ENCODE measurements at regions not wholly inside any gene's neighbourhood (a gene's known extent, or its start where the extent isn't known, plus 50 kb on each side); places are given as distances from the start of the nearest gene placed in this dataset.

DNA sequence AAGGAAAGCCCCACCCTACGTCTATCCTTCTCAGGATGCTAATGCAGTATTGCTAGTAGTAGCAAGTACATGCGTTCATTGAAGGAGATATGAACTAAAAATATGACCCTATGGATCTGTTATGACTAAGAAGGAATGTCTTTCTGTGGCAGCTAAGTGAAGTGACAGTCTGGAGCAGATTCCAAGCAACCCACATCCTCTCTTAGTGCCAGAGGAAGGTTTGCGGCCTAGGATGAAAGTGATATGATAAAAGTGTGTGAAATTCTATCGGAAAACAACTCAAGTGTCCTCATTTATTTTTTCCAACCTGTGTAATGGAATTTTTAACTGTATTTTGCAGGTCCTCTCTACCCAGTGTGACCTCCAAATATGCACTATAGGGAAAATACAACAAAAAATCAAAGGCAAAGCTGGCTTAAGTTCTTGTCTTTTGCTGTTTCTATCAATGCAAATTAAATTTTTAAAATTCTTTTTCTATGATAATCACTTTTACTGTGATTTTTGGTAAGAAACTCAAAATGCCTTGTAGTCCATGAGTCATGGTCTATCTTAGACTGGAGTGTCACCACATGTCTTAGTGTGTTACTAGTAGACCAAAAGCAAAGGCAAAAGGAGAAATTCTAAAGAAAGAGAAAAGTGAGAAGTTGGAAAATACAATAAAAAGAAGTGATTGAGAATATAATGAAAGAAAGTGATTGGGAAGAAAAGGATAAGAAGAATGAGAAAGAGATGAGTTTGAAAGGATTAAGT, 161.2 kb upstream of the TMCO5A start:
- Histone ChIP-seq H3K36me3 (replicated peaks in 1 of 2; ENCODE audit: control insufficient read depth in 1 of 2, insufficient read depth in 2 of 2, low read length in 1 of 2) (no peaks in the 10 kb centered on the region), H2AFZ (ENCODE audit: low read depth) (no peak overlapping the region), H3K4me1 (ENCODE audit: control insufficient read depth in 1 of 2, insufficient read depth in 2 of 2, low read depth in 1 of 2, low read length in 1 of 2) (peaks cover 0 to 12% of the 10 kb centered on the region in 2 experiments; a peak in 2 of 4 replicates), H3K9ac (peak overlapping the region; percentile 37; the same call in 1 of the 2 replicates), H3K27me3 (ENCODE audit: insufficient read depth) (no peaks in the 10 kb centered on the region), H4K20me1 (ENCODE audit: insufficient read depth) (no peaks in the 10 kb centered on the region), H3K4me2 (peak overlapping the region; percentile 36; the same call in 1 of the 2 replicates), H3K9me3 (peaks cover 6% of the 10 kb centered on the region; the same call in 1 of the 2 replicates), H3K9me2 (no peaks in the 10 kb centered on the region), H3F3A (replicated peaks; ENCODE audit: insufficient read depth) (peaks cover 16% of the 10 kb centered on the region), H3K79me2 (ENCODE audit: insufficient read depth) (no peaks in the 10 kb centered on the region), H3K4me3 (ENCODE audit: low read depth in 2 of 2, low read length in 1 of 2) (no peak overlapping the region), H3K27ac (ENCODE audit: low read depth in 2 of 2, low read length in 1 of 2) (peak overlapping the region; percentile 68 to 87; a peak in 3 of 4 replicates)
- ChIA-PET POLR2A (no interaction called here), CTCF (no interaction called here)
- no peak for DNase-seq
- WGBS (ENCODE audit: low lambda C conversion rate) = 9% methylated on average over 4 of the region's 4 CpGs
- TF ChIP-seq MXI1 (IDR thresholded peaks at IDR 0.05; ENCODE audit: low read depth, low read length) (no peak), SMC3 (IDR thresholded peaks at IDR 0.05; ENCODE audit: low read depth, low read length) (no peak), SIN3A (IDR thresholded peaks at IDR 0.05; ENCODE audit: borderline replicate concordance, low read depth, low read length) (no peak), IRF3 (IDR thresholded peaks at IDR 0.05; ENCODE audit: low read depth, low read length) (no peak), RAD21 (IDR thresholded peaks at IDR 0.05; ENCODE audit: low read length) (no peak), RFX5 (IDR thresholded peaks at IDR 0.05; ENCODE audit: low read length) (no peak), YY1 (IDR thresholded peaks at IDR 0.05; ENCODE audit: low read depth) (no peak), EZH2phosphoT487 (IDR thresholded peaks at IDR 0.05; ENCODE audit: borderline replicate concordance, low read depth) (no peak), RCOR1 (IDR thresholded peaks at IDR 0.05; ENCODE audit: low read length) (no peak), USF1 (IDR thresholded peaks at IDR 0.05; ENCODE audit: borderline replicate concordance, low read depth) (no peak), CHD2 (IDR thresholded peaks at IDR 0.05; ENCODE audit: low read length, partially characterized antibody) (no peak), JUND (IDR thresholded peaks at IDR 0.05) (peak; percentile 70), MEF2A (IDR thresholded peaks at IDR 0.05; ENCODE audit: borderline replicate concordance, low read depth) (peak; percentile 65; the same call in 1 of the 2 replicates), TCF12 (IDR thresholded peaks at IDR 0.05) (peak; percentile 69), RXRA (IDR thresholded peaks at IDR 0.05; ENCODE audit: borderline replicate concordance, low read depth) (peak; percentile 76; the same call in 1 of the 2 replicates), GABPA (IDR thresholded peaks at IDR 0.05; ENCODE audit: low read depth) (no peak), POLR2AphosphoS5 (IDR thresholded peaks at IDR 0.05; ENCODE audit: low read depth, low read length) (no peak), NRF1 (IDR thresholded peaks at IDR 0.05; ENCODE audit: low read depth, low read length) (no peak), FOXJ3 (CRISPR knock-in tag; IDR thresholded peaks at IDR 0.05) (no peak), FOXM1 (IDR thresholded peaks at IDR 0.05; ENCODE audit: low read depth) (no peak), NFIC (IDR thresholded peaks at IDR 0.05; ENCODE audit: borderline replicate concordance) (peak; percentile 78), GATA2 (CRISPR knock-in tag; IDR thresholded peaks at IDR 0.05) (no peak)
- TF ChIP-seq, protein P1, sequence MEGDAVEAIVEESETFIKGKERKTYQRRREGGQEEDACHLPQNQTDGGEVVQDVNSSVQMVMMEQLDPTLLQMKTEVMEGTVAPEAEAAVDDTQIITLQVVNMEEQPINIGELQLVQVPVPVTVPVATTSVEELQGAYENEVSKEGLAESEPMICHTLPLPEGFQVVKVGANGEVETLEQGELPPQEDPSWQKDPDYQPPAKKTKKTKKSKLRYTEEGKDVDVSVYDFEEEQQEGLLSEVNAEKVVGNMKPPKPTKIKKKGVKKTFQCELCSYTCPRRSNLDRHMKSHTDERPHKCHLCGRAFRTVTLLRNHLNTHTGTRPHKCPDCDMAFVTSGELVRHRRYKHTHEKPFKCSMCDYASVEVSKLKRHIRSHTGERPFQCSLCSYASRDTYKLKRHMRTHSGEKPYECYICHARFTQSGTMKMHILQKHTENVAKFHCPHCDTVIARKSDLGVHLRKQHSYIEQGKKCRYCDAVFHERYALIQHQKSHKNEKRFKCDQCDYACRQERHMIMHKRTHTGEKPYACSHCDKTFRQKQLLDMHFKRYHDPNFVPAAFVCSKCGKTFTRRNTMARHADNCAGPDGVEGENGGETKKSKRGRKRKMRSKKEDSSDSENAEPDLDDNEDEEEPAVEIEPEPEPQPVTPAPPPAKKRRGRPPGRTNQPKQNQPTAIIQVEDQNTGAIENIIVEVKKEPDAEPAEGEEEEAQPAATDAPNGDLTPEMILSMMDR (IDR thresholded peaks at IDR 0.05) = no peak
- TF ChIP-seq, protein P2, sequence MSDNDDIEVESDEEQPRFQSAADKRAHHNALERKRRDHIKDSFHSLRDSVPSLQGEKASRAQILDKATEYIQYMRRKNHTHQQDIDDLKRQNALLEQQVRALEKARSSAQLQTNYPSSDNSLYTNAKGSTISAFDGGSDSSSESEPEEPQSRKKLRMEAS (IDR thresholded peaks at IDR 0.05; ENCODE audit: low read depth) = peak; percentile 47; the same call in 1 of the 2 replicates
- TF ChIP-seq, protein P3, sequence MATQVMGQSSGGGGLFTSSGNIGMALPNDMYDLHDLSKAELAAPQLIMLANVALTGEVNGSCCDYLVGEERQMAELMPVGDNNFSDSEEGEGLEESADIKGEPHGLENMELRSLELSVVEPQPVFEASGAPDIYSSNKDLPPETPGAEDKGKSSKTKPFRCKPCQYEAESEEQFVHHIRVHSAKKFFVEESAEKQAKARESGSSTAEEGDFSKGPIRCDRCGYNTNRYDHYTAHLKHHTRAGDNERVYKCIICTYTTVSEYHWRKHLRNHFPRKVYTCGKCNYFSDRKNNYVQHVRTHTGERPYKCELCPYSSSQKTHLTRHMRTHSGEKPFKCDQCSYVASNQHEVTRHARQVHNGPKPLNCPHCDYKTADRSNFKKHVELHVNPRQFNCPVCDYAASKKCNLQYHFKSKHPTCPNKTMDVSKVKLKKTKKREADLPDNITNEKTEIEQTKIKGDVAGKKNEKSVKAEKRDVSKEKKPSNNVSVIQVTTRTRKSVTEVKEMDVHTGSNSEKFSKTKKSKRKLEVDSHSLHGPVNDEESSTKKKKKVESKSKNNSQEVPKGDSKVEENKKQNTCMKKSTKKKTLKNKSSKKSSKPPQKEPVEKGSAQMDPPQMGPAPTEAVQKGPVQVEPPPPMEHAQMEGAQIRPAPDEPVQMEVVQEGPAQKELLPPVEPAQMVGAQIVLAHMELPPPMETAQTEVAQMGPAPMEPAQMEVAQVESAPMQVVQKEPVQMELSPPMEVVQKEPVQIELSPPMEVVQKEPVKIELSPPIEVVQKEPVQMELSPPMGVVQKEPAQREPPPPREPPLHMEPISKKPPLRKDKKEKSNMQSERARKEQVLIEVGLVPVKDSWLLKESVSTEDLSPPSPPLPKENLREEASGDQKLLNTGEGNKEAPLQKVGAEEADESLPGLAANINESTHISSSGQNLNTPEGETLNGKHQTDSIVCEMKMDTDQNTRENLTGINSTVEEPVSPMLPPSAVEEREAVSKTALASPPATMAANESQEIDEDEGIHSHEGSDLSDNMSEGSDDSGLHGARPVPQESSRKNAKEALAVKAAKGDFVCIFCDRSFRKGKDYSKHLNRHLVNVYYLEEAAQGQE (IDR thresholded peaks at IDR 0.05; ENCODE audit: low read depth, low read length) = no peak
- TF ChIP-seq, protein P4, sequence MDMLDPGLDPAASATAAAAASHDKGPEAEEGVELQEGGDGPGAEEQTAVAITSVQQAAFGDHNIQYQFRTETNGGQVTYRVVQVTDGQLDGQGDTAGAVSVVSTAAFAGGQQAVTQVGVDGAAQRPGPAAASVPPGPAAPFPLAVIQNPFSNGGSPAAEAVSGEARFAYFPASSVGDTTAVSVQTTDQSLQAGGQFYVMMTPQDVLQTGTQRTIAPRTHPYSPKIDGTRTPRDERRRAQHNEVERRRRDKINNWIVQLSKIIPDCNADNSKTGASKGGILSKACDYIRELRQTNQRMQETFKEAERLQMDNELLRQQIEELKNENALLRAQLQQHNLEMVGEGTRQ (IDR thresholded peaks at IDR 0.05; ENCODE audit: borderline replicate concordance, low read depth, low read length) = no peak

All from SK-N-SH (cell line).